ENCODE measurements at regions not wholly inside any gene's neighbourhood (a gene's known extent, or its start where the extent isn't known, plus 50 kb on each side); places are given as distances from the start of the nearest gene placed in this dataset.
"Not testable (repeated sequence)": the region's sequence is repeated elsewhere in the genome, so short reads cannot be mapped to it uniquely, and the experiment has no call there.

DNA sequence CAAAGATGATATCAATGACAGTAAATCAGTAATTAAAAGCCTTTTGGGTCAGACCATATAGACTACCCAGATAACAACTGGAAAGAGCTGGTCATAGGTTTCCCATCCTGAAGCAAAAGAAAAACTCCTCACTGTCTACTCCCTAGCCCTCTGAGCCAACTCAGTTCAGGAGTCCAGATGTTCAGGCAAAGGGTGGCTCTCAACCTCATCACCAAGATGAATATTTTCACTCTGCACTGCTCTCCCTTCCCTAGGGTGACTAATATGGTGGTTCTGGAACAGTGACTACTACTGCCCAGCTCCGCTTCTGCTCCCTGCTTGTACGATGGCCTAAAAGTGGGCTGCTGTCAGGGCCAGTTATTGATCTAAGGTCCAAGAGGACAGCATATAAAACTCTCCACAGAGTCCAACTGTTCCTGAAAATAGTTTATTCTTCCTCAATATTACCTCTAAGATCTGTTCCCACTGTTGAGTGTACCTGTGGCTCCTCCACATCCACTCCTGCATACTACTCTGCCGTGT lies 263.4 kb upstream of the SLC30A5 start:
- no peak for DNase-seq

DNA sequence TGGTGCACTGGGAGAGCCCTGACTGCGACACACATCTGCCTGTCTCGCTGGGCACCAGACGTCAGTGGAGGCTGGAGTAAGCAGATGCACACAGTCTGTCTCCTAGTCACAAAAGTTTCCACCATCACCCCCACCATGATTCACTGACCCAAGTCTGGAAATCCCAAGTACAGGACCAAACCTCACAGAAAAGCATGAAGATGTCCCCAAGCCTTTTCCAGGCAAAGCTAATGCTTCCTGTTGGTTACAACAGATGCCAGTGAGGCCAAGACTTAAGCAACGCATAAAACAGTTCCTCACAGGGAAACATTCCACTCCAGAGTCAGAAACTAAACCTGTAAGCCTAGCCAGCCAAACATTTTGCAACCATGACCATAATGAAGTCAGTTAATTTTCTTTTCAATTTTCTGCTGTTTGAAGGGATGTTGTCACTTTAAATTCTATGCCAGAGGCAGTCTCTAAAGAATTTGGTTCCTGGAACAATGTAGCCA lies 259.3 kb upstream of the SLC30A5 start:
- no peak for DNase-seq

DNA sequence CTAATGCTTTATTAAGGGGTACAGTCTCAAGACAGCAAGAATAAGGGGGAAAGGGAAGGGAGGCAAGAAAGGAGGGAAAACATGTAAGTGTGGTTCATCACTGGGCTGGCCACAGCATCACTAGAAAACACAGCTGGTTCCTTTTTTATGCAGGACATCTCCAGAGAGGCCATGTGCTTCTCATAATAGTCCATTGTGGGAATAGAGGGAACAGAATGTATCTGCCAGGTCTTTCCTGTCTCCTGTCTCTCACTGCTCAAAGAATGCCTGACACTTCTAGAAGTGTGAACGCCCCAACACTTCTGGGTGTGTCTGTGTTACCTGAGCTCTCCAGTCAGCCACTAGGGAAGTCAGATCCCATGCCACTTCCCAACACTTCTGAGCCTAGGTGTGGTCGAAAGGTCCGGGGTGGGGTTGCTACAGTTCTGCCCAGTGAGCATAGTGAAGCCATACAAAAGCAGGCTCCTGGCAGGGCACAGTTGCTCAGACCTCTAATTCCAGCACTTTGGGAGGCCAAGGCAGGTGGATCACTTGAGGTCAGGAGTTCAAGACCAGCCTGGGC lies 255.6 kb upstream of the SLC30A5 start:
- DNase-seq, result no peak

DNA sequence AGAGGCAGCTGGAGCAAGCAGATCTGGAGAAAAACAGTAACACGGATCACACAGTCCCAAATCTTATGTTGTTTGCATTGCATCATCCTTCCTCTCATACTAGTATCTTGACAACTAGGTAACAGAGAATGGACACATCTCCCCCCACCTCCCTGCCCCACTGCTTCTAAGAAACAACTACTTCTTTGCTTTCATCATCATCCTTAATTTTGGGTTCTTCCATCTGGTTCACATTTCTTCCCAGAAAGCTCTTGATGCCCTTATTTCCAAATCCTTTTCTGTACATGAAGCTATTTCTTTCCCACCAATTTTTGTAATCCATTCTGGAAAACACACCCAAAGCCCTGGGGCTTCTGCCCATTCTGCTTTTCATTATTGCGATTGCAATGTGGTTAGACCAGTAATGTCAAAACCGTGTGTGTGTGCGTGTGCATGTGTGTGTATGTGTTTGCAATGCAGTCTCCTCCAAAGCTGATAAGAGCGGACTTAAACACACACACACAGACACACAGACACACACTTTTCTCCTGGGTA lies 254.7 kb upstream of the SLC30A5 start:
- no peak for DNase-seq

DNA sequence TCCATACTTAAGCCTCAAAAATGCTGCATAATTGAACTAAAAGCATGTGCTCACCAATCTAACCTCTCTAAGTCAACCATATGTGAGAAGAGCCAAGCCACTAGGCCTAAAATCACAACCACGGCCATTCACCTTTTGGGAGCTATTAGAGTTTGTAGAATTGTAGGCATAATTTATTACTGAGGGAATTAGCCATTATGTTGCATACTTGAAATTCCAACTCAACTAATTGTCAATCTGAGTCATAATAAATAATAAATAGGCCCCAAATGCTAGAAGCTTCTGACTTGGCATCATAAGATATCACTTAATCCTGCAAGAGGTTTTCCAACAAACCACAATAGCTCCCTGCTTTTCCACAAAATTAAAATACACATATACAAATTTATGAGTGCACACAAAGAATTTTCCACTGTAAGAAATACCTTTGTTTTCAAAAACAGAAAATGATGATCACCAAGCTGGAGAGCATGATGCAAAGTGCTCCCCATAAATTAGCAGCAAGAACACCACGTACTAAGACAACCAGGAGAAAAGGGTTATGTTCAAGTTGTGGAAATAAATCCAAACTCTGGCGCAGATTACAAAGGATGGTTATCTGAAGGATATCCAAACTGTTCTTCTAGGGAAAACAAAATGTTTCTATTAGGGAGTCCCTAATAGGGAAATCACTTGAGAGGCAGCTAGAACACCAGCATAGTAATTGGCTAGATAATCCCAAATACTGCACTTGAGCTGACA lies 250.0 kb upstream of the SLC30A5 start:
- DNase-seq, result no peak

DNA sequence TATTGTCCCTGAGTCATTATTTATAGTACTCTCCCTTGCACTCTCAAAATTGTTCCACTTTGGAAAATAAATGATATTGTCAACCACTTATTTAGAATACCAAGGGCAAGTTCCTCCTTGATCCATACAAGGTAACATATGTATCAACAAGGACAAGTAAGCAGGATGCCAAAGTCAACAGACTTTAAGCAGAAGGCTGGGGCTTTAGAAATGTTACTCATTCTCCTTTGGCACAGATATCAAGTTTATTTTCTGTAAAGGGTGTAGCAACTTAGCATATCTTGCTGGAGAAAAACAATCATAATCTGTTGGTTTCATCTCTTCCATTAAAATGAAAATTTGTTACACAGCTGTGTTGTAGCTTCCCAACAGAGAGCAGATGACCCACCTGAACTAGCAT lies 248.7 kb upstream of the SLC30A5 start:
- no peak for DNase-seq

DNA sequence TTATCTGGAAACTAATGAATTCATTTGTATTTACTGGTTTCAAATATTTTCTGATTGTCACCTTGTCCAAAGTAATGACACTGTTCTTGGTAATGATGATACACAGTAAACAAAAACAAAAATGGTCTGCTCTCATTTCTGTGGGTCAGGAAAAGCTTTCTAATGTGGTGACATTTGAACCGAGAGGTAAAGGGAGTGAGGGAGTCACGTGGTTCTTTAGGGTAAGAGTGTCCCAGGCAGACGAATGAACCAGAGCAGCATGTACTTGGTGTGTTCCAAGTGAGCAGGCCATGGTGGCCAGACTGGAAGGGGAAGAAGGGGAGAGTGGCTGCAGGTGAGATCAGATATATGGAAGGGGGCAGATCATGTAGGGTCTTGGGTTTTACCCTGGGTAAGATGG lies 247.0 kb upstream of the SLC30A5 start:
- DNase-seq, result no peak

DNA sequence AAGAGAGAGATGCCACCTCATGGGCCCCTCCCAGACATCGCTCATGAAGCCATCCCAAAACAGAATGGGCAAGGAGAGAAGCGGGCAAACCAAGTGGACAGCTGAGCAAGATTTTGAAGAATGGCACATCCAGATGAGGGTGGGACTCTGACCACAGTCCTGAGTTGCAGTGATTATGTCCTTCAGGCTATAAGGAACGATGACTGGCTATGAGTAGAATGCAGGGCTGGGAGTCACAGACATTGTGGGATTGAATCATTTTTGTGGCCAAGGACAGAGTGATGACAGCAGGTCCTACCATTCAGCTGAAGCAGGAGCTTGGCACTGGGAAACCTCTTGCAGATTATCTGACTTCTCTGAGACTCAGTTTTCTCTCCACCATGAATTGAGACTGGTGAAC lies 245.7 kb upstream of the SLC30A5 start:
- no peak for DNase-seq

DNA sequence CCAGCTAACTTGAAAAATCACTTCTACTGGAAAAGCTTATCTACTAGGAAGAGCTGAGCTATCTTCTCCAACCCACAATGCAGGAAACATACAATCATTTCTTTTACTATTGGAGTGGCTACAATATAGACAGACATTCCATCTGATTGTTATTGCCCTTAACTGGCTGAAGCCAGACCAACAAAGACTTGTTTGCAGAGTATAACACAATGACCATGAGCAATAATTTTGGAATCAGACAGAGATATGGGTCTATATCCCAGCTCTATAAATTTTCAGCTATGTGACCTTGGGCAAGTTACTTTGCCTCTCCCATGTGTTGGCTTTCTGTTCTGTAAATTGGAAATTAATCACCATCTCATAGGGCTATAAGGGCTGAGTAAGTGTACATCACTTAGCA lies 244.7 kb upstream of the SLC30A5 start:
- no peak for DNase-seq

DNA sequence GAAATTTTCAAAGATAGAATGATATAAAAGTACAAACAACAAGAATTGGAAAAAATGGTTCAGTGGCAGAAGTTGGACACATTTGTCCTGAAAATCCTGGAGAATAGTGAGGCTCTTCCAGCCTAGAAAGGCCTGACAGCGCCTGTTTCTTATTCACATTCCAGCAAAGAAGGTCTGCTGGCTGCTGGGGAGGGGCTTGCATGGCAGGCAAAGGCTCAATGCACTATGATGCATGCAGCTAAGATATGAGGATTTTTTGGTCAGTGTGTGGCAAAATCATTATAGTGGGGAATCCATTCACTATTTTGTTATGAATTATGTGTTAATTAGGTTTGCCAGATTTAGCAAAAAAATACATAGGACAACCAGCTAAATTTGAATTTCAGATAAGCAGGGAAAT lies 243.9 kb upstream of the SLC30A5 start:
- no peak for DNase-seq

DNA sequence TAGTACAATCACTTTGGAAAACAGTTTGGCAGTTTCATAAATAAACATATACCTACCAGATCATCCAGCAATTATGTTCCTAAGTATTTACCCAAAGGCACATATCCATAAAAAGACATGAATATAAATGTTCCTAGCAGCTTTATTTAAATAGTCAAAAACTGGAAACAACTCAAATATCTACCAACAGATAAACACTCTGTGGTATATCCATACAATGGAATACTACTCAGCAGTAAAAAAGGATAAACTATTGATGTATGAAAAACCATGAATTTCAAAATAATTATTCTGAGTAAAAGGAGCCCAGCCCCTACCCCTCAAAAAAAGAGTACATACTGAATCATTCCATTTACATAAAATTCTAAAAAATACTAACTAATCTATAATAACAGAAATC lies 232.7 kb upstream of the SLC30A5 start:
- no peak for DNase-seq

DNA sequence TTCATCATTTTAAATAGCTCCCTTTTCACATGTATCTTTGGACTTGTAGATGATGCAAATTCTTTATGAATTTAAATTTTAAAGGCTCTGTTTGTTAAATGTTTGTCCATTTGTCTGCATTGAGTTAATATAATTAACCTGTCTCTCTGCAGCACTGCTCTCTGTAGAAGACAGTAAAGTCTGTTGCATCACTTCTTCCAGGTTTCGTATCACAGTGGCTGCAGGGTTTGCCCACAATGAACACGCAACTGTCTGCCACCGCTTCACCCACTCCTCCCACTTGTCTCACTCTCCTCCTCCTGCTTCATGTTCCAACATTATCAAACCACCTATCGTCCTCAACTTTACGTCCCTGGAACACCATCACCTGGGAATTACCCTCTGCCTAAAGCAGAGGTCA lies 231.3 kb upstream of the SLC30A5 start:
- DNase-seq, result no peak

DNA sequence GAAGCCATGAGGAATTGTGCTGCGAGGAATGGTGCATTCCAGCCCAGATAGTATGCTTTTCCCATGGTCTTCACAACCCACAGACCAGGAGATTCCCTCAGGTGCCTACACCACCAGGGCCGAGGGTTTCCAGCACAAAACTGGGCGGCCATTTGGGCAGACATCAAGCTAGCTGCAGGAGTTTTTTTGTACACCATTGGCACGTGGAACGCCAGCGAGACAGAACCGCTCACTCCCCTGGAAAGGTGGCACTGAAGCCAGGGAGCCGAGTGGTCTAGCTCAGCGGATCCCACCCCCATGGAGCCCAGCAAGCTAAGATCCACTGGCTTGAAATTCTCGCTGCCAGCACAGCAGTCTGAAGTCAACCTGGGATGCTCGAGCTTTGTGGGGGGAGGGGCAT lies 228.6 kb upstream of the SLC30A5 start:
- DNase-seq, result not testable (repeated sequence)

DNA sequence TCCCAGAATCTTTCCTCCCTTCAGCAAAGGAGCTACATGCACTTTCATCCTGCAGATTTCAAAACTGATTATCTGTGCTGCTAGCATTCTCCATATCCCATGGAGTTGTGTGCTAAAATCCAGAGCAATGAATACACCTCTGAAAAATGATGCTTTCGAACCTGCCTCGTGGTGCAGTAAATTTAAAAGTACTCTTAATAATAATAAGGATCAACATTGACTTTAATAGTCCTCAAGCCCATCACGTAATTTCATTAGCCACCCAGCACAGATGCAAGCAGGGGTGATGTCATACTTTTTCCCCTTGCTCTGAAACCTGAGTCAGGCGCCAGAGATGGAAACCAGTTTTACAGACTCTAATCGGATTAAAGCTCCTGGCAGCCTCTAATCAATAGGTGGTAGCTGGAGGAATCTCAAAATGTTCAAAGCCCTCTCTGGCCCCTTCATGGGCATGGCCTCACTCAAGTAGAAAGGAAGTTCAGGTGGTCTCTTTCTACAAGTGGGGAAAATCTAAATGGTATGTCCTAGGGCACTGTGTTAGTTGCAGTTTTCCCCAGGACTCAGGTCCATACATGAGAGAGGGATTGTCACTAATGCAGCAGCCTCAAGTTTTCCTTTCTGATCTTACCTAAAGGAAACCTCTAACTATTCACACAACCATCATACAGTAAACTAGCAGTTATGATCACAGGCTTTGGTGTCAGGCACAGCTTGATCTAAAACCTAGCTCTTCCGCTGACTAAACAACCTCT lies 221.6 kb upstream of the SLC30A5 start:
- no peak for DNase-seq

DNA sequence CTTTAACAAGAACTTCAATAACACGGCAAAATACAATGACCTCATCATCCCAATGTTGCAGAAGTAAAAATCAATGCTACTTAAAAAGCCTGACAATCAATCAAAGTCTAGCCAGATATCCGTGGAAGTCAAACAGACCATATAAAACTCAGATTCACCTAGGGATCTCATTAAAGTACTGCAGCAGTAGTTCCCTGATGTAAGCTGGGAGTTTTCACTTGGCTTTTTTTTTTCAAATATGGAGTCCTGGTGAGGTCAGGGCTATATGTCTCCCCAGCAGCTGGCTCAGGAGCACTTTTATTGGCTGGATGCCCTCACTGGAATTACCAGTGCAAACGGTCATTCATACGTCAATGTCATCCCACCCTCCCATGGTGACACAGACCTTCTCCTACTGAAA lies 220.6 kb upstream of the SLC30A5 start:
- no peak for DNase-seq

DNA sequence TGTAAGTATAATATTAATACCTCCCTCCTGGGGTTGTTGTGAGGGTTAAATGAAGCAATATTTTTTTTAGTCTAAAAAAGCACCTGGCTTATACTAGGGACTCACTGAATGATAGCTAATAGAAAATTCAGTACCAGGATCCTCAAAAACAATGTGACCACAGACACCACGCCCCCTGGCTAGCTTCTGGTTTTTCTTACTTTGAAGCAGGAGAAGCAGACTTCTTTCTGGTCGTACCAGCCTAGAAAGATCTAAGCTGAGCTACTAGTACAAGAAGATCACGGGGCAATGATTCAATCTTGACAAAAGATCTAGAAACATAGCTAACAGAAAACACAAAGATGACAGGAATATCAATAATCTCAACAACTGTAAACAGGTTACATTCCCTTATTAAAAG lies 218.5 kb upstream of the SLC30A5 start:
- DNase-seq, result peak; percentile 33

DNA sequence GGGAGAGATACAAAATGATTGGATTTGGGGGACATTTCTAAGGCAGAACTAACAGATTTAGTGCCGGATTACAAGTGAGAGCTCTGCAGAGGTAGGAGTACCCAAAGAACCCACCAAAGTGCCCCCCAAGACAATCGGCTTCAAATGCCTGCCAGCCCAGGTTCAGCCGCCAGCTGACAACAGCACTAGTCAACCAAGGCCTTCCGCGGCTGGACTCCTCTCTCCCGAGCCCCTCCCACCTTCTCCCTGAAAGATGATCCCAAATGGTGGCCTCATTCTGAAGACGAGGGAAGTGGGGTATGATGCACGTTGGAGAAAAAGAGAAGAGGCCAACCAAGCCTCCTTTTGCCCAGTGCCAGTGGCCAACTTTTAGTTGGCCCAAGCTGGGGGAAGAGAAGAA lies 210.4 kb upstream of the SLC30A5 start:
- no peak for DNase-seq

DNA sequence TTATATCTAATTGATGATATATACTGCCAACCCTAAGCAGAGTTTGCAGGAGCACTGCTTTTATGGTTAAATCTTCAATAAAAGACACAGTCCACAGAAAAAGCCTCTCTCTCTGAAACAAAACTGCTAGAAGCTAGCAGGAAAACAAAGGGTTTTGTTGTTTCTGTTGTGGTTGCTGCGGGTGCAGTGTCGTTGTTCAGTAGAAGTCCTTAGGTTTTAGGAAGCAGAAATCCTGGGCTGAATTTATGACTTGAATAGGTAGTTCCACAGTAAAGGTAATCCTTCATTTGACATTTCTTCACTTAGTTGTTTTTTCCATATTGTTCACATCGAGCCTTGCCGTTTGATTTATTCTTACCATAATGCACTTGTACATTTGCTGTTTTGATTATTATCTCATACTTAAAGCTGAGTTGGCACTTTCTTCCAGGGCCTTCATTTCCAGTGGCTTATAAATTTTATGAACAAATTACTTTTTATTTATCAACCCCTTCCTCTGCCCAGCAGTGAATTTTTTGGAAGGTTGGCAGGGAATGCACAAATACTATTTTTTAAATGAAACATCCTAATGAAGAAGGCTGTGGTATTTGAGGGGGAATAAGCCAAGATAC lies 209.6 kb upstream of the SLC30A5 start:
- peak; percentile 7 for DNase-seq

DNA sequence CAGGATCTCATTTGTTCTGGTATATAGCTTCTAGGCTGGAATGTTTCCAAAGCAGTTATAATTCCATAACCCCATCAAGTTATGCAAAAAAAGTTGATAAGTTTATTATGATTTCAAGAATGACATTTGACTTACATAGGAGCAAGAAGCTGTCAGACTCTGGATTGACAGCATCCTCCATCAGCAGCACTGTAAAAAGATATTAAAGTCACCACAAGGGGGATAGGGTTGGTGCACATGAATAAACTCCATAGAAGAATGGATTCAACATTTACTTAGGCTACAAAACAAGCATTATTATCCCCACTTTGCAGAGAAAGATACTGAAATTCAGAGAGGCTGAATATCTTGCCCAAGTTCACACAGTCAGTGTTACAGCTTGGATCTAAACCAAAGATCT lies 208.9 kb upstream of the SLC30A5 start:
- no peak for DNase-seq

DNA sequence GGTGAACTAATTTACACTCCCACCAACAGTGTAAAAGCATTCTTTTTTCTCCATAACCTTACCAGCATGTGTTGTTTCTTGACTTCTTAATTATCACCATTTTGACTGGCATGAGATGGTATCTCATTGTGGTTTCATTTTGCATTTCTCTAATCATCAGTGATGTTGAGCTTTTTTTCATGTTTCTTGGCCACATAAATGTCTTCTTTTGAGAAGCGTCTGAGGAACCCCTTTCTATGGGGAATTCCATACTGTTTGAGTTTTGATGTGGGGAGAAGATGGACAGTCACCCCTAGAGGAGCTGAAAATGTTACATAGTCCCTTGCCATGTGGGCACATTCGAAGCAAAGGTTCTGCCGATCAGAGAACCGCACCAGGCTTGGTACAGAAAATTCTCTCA lies 207.0 kb upstream of the SLC30A5 start:
- DNase-seq, result no peak

DNA sequence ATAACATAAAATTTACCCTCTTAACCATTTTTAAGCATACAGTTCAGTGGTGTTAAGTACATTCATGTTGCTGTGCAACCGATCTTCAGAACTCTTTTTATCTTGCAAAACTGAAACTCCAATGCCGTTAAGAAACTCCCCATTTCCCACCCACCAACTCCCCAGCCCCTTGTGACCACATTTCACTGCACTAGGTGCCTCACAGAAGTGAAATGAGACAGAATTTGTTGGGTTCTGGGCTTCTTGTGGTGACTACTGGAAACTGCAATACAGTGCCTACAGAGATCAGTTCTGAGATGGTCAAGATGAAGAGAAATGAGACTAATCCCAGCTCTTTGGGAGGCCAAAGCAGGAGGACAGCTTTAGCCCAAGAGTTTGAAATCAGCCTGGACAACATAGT lies 202.1 kb upstream of the SLC30A5 start:
- peak; percentile 3 for DNase-seq

DNA sequence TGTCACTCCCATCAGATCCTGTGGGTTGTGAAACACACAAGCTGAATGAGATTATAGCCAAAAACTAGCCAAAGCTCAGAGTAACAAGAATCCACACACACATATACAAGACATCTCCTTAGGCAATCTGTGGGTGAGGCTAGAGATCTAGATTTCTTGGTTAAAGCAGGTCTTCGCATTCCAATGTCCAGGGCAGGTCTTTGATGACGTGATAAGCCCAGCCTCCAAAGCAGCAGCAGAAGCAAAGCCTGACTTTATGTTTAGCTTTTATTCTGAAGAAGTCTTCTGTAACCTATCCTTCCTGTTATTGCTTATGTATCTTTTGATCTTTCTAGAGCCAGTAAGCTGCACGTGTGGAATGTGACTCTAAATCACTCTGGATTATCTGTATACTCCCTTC lies 199.1 kb upstream of the SLC30A5 start:
- DNase-seq, result no peak

DNA sequence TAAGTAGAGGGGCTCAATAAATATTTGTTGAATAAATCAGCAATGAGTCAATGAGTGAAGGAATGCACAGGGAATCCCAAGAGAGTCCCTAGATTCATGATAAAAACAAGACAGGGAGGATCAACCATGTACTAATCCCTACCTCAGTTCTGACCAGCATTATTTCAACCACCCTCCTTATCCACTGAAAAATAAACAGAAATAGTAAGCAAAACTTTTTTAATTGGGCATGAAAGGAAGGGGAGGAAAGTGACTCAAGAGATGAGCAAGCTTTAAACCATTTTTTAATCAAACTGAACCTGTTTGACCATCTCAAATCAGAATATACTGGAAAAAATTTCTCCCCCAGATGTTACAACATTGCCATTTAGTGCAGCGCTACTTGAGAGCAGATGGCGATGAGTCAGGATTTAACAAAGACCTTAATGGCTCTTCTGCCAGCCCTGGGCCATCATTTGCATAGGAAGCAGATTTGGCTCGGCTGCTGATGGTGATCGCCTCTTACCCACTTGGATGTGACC lies 194.8 kb upstream of the SLC30A5 start:
- DNase-seq, result no peak

Data from CD4-positive, alpha-beta T cell treated with Interleukin-12 subunit alpha and Interleukin-12 subunit beta, for 1 hour (primary cell).